Uterus (tissue), 2 donors: ENCODE measurements at regions not wholly inside any gene's neighbourhood (a gene's known extent, or its start where the extent isn't known, plus 50 kb on each side); places are given as distances from the start of the nearest gene placed in this dataset.

Source experiments
- CTCF ChIP-seq, 4 experiments: fragments of 200-600 bp in 2 of 4; fragments of 450-650 bp in 2 of 4; sonication (generic) in 2 of 4; IDR thresholded peaks; one replicate each; pipeline ENCODE4 v1.5.1; 2016 to 2019; ENCODE audit warnings: antibody characterized with exemption in 4 of 4, mild to moderate bottlenecking in 2 of 4, moderate library complexity in 1 of 4
- POLR2A ChIP-seq, 2 donors: fragments of 450-650 bp; IDR thresholded peaks; one replicate each; pipeline ENCODE4 v1.6.1; 2016; ENCODE audit warnings: antibody characterized with exemption in 2 of 2, mild to moderate bottlenecking in 1 of 2, moderate library complexity in 1 of 2

- TF ChIP-seq CTCF (IDR thresholded peaks at IDR 0.05): no peak
- no peak for TF ChIP-seq POLR2A (IDR thresholded peaks at IDR 0.05)
Measured at GRCh38 chr1:90208949-90209348, 214.0 kb downstream of the ZNF326 start.
